Right lobe of liver (tissue), 6 donors: ENCODE measurements at regions not wholly inside any gene's neighbourhood (a gene's known extent, or its start where the extent isn't known, plus 50 kb on each side); places are given as distances from the start of the nearest gene placed in this dataset.

Experiments used
- ATAC-seq, 4 donors: fragments of 200-7000 bp; cut with Tn5 transposase; one replicate each; pipeline ENCODE4 v1.9.1; 2020; ENCODE audit warnings: mild to moderate bottlenecking in 4 of 4, moderate library complexity in 4 of 4
- DNase-seq, 3 donors: peaks; one replicate each; pipeline ENCODE4 v3.0.0-alpha.2; 2020
- H3K27ac ChIP-seq, 3 donors: fragments of 200-600 bp; one replicate each; pipeline ENCODE4 v1.8.0; 2022
- H3K27me3 ChIP-seq, 2 donors: fragments of 200-600 bp; one replicate each; pipeline ENCODE4 v1.8.0; 2022
- H3K36me3 ChIP-seq, 4 donors: fragments of 200-600 bp; sonication (generic) in 1 of 4; one replicate each; pipeline versions ENCODE4 v1.5.1 to v1.8.0; 2017 to 2022; ENCODE audit warnings: control low read depth in 1 of 4
- H3K4me1 ChIP-seq, 4 donors: fragments of 200-600 bp; sonication (generic) in 1 of 4; one replicate each; pipeline versions ENCODE4 v1.5.1 to v1.8.0; 2017 to 2022; ENCODE audit warnings: control low read depth in 1 of 4
- H3K4me3 ChIP-seq, 3 donors: fragments of 200-600 bp; one replicate each; pipeline ENCODE4 v1.8.0; 2022
- H3K9me3 ChIP-seq, 4 donors: fragments of 200-600 bp; sonication (generic) in 1 of 4; one replicate each; pipeline versions ENCODE4 v1.5.1 to v1.8.0; 2017 to 2022; ENCODE audit warnings: control low read depth in 1 of 4
- POLR2A ChIP-seq: fragments of 450-650 bp; IDR thresholded peaks from one replicate; pipeline ENCODE4 v1.6.1; 2017; ENCODE audit warnings: antibody characterized with exemption, mild to moderate bottlenecking
- WGBS: methylation state at CpG from one replicate; pipeline ENCODE4 v1.1.6; 2018; ENCODE audit warnings: low coverage, low lambda C conversion rate; ENCODE audit not compliant: insufficient coverage; ENCODE audit errors: missing lambda C conversion rate; 5-methylcytosine and 5-hydroxymethylcytosine counted together
- intact Hi-C, 2 donors: fragments of 100-400 bp; cut with DNase I; formaldehyde crosslinking; loops; one replicate each; pipeline versions ENCODE4 v1.11.2 to v1.14.1; 2022
- TF ChIP-seq, protein P1 (sequence below), 4 donors: fragments of 200-600 bp in 3 of 4; fragments of 450-650 bp in 1 of 4; IDR thresholded peaks; one replicate each; pipeline versions ENCODE4 v1.5.1 to v1.8.0; 2016 to 2022; ENCODE audit warnings: antibody characterized with exemption in 4 of 4, mild to moderate bottlenecking in 2 of 4
- donor health status: DM: no; HTN: yes; CAD: no.
- donor health status: DM: no; HTN: no; CAD: no.
- donor health status: DM: no; HTN: no; CAD: no.
- donor health status: DM: no; HTN: yes; CAD: no.
- donor health status: DM: no; HTN: yes; CAD: no.

DNA sequence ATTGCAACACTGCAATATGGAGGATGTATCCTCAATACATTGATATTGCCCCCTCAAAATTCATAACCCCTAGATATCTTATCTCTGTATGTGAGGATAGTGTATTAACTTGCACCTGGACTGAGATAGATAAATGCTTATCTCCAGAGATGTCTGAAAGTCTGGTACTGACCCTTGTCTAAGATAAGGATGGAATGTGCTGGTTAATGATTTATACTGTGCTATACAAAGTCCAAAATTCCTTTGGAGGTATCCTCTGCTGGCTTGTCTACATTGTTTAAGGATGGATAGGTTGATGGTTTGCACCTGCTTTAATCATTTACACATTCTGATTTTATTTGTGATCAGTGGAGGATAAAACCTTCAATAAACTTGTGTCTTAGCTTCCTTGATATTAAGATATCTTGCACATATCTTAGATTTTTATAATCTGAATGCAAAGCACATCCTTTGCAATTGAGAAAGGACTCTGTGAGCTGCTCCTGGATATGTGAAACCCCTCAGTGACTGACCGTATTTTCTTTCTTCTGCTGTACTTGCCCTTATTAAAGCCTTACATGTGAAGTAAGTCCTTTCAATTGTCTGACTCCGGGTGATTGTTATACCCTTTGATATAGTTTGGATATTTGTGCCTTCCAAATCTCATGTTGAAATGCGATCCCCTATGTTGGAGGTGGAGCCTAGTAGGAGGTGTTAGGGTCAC lies 430.3 kb upstream of the MAOA start:
- H3K27ac ChIP-seq = no peak overlapping the region
- ATAC-seq (peak; percentile 91 to 97 (median 96)), DNase-seq (no peak)
- H3K4me3 ChIP-seq = no peak overlapping the region
- TF ChIP-seq, protein P1, sequence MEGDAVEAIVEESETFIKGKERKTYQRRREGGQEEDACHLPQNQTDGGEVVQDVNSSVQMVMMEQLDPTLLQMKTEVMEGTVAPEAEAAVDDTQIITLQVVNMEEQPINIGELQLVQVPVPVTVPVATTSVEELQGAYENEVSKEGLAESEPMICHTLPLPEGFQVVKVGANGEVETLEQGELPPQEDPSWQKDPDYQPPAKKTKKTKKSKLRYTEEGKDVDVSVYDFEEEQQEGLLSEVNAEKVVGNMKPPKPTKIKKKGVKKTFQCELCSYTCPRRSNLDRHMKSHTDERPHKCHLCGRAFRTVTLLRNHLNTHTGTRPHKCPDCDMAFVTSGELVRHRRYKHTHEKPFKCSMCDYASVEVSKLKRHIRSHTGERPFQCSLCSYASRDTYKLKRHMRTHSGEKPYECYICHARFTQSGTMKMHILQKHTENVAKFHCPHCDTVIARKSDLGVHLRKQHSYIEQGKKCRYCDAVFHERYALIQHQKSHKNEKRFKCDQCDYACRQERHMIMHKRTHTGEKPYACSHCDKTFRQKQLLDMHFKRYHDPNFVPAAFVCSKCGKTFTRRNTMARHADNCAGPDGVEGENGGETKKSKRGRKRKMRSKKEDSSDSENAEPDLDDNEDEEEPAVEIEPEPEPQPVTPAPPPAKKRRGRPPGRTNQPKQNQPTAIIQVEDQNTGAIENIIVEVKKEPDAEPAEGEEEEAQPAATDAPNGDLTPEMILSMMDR (IDR thresholded peaks at IDR 0.05) = no peak
- no peak for TF ChIP-seq POLR2A
- no peaks in the 10 kb centered on the region for H3K9me3 ChIP-seq
- H3K27me3 ChIP-seq = no peaks in the 10 kb centered on the region
- intact Hi-C loops = no loop called here
- peaks cover 0 to 7% (median 0%) of the 10 kb centered on the region in 4 donors for H3K4me1 ChIP-seq
- no peaks in the 10 kb centered on the region for H3K36me3 ChIP-seq
- WGBS = 32% methylated on average over 3 of the region's 3 CpGs

DNA sequence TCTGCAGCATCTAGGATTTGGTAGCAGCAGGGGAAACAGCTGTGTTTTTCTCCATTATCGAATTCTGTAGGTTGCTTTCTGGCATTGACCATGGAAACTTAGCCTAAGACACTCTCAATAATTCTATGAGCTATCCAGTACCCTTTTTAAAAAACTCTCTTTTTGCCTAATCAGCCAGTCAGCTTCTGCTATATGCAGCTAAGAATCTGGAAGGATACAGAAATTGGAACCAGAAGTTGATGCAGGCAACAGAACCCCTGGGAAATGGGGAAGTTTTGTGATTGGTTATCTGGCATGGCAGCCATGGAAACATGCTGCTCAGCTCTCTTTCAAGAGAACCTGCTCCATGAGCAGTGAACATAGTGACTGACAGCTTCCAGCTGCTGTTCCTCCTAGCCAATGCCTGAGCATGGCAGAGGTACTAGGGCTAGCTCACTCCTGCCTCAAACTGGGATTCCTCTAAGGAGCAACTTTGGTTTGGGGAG lies 417.6 kb upstream of the MAOA start:
- ATAC-seq = no peak
- no peaks in the 10 kb centered on the region for H3K27me3 ChIP-seq
- no peak overlapping the region for H3K4me3 ChIP-seq
- H3K4me1 ChIP-seq = no peaks in the 10 kb centered on the region
- H3K9me3 ChIP-seq = no peaks in the 10 kb centered on the region
- intact Hi-C loops = no loop called here
- no peak for TF ChIP-seq POLR2A
- TF ChIP-seq, protein P1 (IDR thresholded peaks at IDR 0.05) = no peak
- no peak for DNase-seq
- H3K36me3 ChIP-seq = no peaks in the 10 kb centered on the region
- WGBS = 67% methylated on average over 1 of the region's 1 CpG
- H3K27ac ChIP-seq = no peak overlapping the region

DNA sequence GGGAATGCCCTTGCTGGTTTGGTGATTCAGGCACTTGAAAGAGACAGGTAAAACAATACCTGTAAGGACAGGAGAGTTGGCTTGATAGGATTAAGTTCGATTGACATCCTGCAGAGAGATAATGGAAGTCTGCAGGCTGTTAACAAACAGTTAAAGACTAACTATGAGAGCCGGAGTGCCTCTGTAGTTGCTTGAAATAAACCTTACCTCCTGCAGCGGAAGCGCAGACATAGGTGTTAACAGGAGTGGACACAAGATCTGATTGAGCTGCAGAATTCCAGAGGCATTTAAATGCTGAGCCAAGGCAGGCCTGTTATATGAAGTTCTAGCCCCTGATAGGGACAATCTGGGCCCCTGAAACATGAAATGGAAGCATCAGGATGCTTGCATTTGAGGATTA lies 416.7 kb upstream of the MAOA start:
- WGBS = 69% methylated on average over 4 of the region's 4 CpGs
- H3K36me3 ChIP-seq = no peaks in the 10 kb centered on the region
- no peaks in the 10 kb centered on the region for H3K4me1 ChIP-seq
- ATAC-seq (no peak), DNase-seq (no peak)
- intact Hi-C loops = no loop called here
- no peak overlapping the region for H3K27ac ChIP-seq
- TF ChIP-seq POLR2A = no peak
- TF ChIP-seq, protein P1 (IDR thresholded peaks at IDR 0.05) = no peak
- no peak overlapping the region for H3K4me3 ChIP-seq
- H3K27me3 ChIP-seq = no peaks in the 10 kb centered on the region
- H3K9me3 ChIP-seq = no peaks in the 10 kb centered on the region

DNA sequence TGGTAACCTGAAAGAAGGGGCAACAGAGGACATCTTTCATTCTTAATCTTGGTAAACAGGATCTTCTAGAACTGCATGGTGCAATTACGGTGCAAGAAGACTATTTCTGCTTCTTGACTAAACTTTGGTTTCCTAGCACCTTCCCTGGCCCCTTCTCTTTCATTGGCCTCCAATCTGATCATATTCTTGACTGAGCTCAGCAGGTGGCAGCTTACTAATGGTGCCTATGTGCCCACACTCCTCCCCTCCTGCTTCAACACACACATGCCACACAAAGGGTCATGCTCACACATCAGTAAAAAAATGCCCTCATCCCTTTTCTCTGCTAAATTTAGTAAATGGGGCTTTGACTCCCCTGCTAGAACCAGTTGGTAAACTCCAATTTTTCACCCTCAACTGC lies 400.5 kb upstream of the MAOA start:
- WGBS = 78% methylated on average over 1 of the region's 1 CpG
- ATAC-seq = no peak

More for the DNA sequence above, 400.5 kb upstream of the MAOA start:
- Histone ChIP-seq H3K27me3 (no peaks in the 10 kb centered on the region), H3K4me3 (no peak overlapping the region), H3K4me1 (no peaks in the 10 kb centered on the region), H3K36me3 (no peaks in the 10 kb centered on the region), H3K27ac (no peak overlapping the region), H3K9me3 (no peaks in the 10 kb centered on the region)
- no peak for TF ChIP-seq POLR2A
- TF ChIP-seq, protein P1 (IDR thresholded peaks at IDR 0.05) = no peak
- intact Hi-C loops = no loop called here
- no peak for DNase-seq
